Astrocyte (in vitro differentiated cells and primary cell): ENCODE measurements at regions not wholly inside any gene's neighbourhood (a gene's known extent, or its start where the extent isn't known, plus 50 kb on each side); places are given as distances from the start of the nearest gene placed in this dataset.

Source experiments
- DNase-seq: peaks from one replicate; pipeline ENCODE4 v3.0.0-alpha.2; 2010; ENCODE audit warnings: low read depth
- FAIRE-seq: peaks from 2 replicates; lab custom pipeline; 2011; peaks lifted over from hg19 to GRCh38; lab: Jason Lieb, UNC
- H2AFZ ChIP-seq: 2 replicates; pipeline ENCODE4 v1.6.0; 2012; ENCODE audit warnings: low read depth, low read length, inconsistent platforms
- H3K27ac ChIP-seq: 2 replicates; pipeline ENCODE4 v1.5.1; 2011; ENCODE audit warnings: low read depth, low read length, inconsistent platforms
- H3K27me3 ChIP-seq: 2 replicates; pipeline ENCODE4 v1.6.0; 2011; ENCODE audit warnings: low read length, inconsistent platforms; ENCODE audit not compliant: insufficient read depth
- H3K36me3 ChIP-seq: 2 replicates; pipeline ENCODE4 v1.5.1; 2011; ENCODE audit warnings: low read length, inconsistent platforms; ENCODE audit not compliant: insufficient read depth
- H3K4me1 ChIP-seq: 2 replicates; pipeline ENCODE4 v1.5.1; 2011; ENCODE audit warnings: low read length, inconsistent platforms; ENCODE audit not compliant: insufficient read depth
- H3K4me2 ChIP-seq: 2 replicates; pipeline ENCODE4 v1.6.0; 2012; ENCODE audit warnings: low read length, inconsistent platforms
- H3K4me3 ChIP-seq: 2 replicates; pipeline ENCODE4 v1.5.1; 2011; ENCODE audit warnings: low read depth, mild to moderate bottlenecking, low read length, inconsistent platforms; ENCODE audit not compliant: insufficient read depth
- H3K79me2 ChIP-seq: 2 replicates; pipeline ENCODE4 v1.6.0; 2012; ENCODE audit warnings: mild to moderate bottlenecking, low read length, inconsistent platforms; ENCODE audit not compliant: insufficient read depth
- H3K9ac ChIP-seq: 2 replicates; pipeline ENCODE4 v1.6.0; 2012; ENCODE audit warnings: mild to moderate bottlenecking, low read length, inconsistent platforms
- H3K9me3 ChIP-seq: 2 replicates; pipeline ENCODE4 v1.5.1; 2012; ENCODE audit warnings: low read depth, mild to moderate bottlenecking, low read length, inconsistent platforms; ENCODE audit not compliant: insufficient read depth
- H4K20me1 ChIP-seq: 2 replicates; pipeline ENCODE4 v1.6.0; 2012; ENCODE audit warnings: low read length, inconsistent platforms; ENCODE audit not compliant: insufficient read depth
- H3K27ac Mint-ChIP-seq: one replicate; pipeline ENCODE4 v1.8.0; 2021; ENCODE audit warnings: mild to moderate bottlenecking, mixed read lengths; ENCODE audit not compliant: unreplicated experiment
- H3K27me3 Mint-ChIP-seq: one replicate; pipeline ENCODE4 v1.8.0; 2021; ENCODE audit warnings: low read depth, mixed read lengths; ENCODE audit not compliant: unreplicated experiment
- H3K36me3 Mint-ChIP-seq: one replicate; pipeline ENCODE4 v1.8.0; 2021; ENCODE audit warnings: low read depth, mixed read lengths; ENCODE audit not compliant: unreplicated experiment
- H3K4me1 Mint-ChIP-seq: one replicate; pipeline ENCODE4 v1.8.0; 2021; ENCODE audit warnings: low read depth, mixed read lengths; ENCODE audit not compliant: unreplicated experiment
- H3K4me3 Mint-ChIP-seq: one replicate; pipeline ENCODE4 v1.8.0; 2021; ENCODE audit warnings: mild to moderate bottlenecking, moderate library complexity, mixed read lengths; ENCODE audit not compliant: unreplicated experiment
- H3K9me3 Mint-ChIP-seq: one replicate; pipeline ENCODE4 v1.8.0; 2021; ENCODE audit warnings: mild to moderate bottlenecking, mixed read lengths; ENCODE audit not compliant: unreplicated experiment
- CTCF ChIP-seq: IDR thresholded peaks from 2 replicates; pipeline ENCODE4 v1.5.1; 2011; ENCODE audit warnings: low read depth, mild to moderate bottlenecking, inconsistent platforms, low read length, moderate library complexity; ENCODE audit not compliant: insufficient read depth
- EZH2 ChIP-seq: IDR thresholded peaks from 2 replicates; pipeline ENCODE4 v1.6.1; 2012; ENCODE audit warnings: mild to moderate bottlenecking, low read length, inconsistent platforms; ENCODE audit not compliant: insufficient read depth

- H2AFZ ChIP-seq, result no peak overlapping the region
- no peaks in the 10 kb centered on the region for H3K36me3 ChIP-seq
- no peaks in the 10 kb centered on the region for H4K20me1 ChIP-seq
- no peaks in the 10 kb centered on the region for H3K4me1 ChIP-seq
- H3K4me2 ChIP-seq, result no peak overlapping the region
- no peak for TF ChIP-seq CTCF
- TF ChIP-seq EZH2, result no peak
- H3K9me3 ChIP-seq, result peaks cover 4% of the 10 kb centered on the region
- DNase-seq (no peak), FAIRE-seq (no peak)
- H3K9me3 Mint-ChIP-seq, result peaks cover 4% of the 10 kb centered on the region
- H3K4me3 ChIP-seq, result no peak overlapping the region
- no peaks in the 10 kb centered on the region for H3K27me3 Mint-ChIP-seq
- H3K79me2 ChIP-seq, result no peaks in the 10 kb centered on the region
- H3K27ac Mint-ChIP-seq, result no peak overlapping the region
- no peaks in the 10 kb centered on the region for H3K4me1 Mint-ChIP-seq
- H3K36me3 Mint-ChIP-seq, result no peaks in the 10 kb centered on the region
- no peak overlapping the region for H3K27ac ChIP-seq
- H3K27me3 ChIP-seq, result no peaks in the 10 kb centered on the region
- H3K9ac ChIP-seq, result no peak overlapping the region
- no peak overlapping the region for H3K4me3 Mint-ChIP-seq
Observed at GRCh38 chr1:68706639-68707317, 209.9 kb upstream of the DEPDC1 start.

- no peak for DNase-seq
- H3K9me3 ChIP-seq, result no peaks in the 10 kb centered on the region
- H3K27ac ChIP-seq, result no peak overlapping the region
- Mint-ChIP-seq H3K4me3 (no peak overlapping the region), H3K27me3 (no peaks in the 10 kb centered on the region), H3K27ac (no peak overlapping the region), H3K4me1 (no peaks in the 10 kb centered on the region), H3K9me3 (no peaks in the 10 kb centered on the region), H3K36me3 (no peaks in the 10 kb centered on the region)
- no peaks in the 10 kb centered on the region for H3K36me3 ChIP-seq
- H3K9ac ChIP-seq, result no peak overlapping the region
- H2AFZ ChIP-seq, result no peak overlapping the region
- no peaks in the 10 kb centered on the region for H3K4me1 ChIP-seq
- no peaks in the 10 kb centered on the region for H3K27me3 ChIP-seq
- H3K79me2 ChIP-seq, result no peaks in the 10 kb centered on the region
- no peak for FAIRE-seq
- H4K20me1 ChIP-seq, result no peaks in the 10 kb centered on the region
- H3K4me3 ChIP-seq, result no peak overlapping the region
- H3K4me2 ChIP-seq, result no peak overlapping the region
- no peak for TF ChIP-seq CTCF
- no peak for TF ChIP-seq EZH2
Observed at GRCh38 chr1:68717330-68717729, 220.4 kb upstream of the DEPDC1 start.

DNA sequence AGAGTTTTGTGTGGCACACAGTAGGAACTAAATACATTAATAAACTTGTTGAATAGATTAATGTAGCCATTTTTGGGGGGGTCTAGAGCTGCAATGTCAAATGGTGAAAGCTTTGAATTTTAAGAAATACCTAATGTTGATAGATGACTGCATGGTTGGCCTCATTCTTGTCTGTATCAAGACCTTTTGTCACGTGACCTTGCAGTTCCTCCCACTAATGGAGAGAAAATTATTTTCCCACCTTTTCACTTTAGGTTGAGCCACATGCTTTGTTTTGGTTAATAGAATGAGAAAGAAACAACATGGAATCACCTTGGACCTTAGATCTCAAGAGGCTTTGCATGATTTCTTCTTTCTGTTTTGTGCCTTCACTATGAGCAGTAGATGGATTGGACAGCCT is 223.6 kb upstream of the DEPDC1 start:
- H3K9me3 Mint-ChIP-seq, result no peaks in the 10 kb centered on the region

More for the DNA sequence above, 223.6 kb upstream of the DEPDC1 start:
- no peaks in the 10 kb centered on the region for H3K79me2 ChIP-seq
- H2AFZ ChIP-seq, result no peak overlapping the region
- no peaks in the 10 kb centered on the region for H3K27me3 Mint-ChIP-seq
- H3K9me3 ChIP-seq, result no peaks in the 10 kb centered on the region
- no peak overlapping the region for H3K4me3 ChIP-seq
- no peaks in the 10 kb centered on the region for H3K4me1 ChIP-seq
- H3K4me1 Mint-ChIP-seq, result no peaks in the 10 kb centered on the region
- TF ChIP-seq CTCF, result no peak
- TF ChIP-seq EZH2, result no peak
- no peaks in the 10 kb centered on the region for H3K36me3 Mint-ChIP-seq
- no peak for FAIRE-seq
- H3K27me3 ChIP-seq, result no peaks in the 10 kb centered on the region
- no peak overlapping the region for H3K27ac Mint-ChIP-seq
- no peak overlapping the region for H3K9ac ChIP-seq
- H3K27ac ChIP-seq, result no peak overlapping the region
- DNase-seq, result no peak
- no peak overlapping the region for H3K4me2 ChIP-seq
- H3K36me3 ChIP-seq, result no peaks in the 10 kb centered on the region
- no peak overlapping the region for H3K4me3 Mint-ChIP-seq
- H4K20me1 ChIP-seq, result no peaks in the 10 kb centered on the region
